Myocyte (in vitro differentiated cells): ENCODE measurements at regions not wholly inside any gene's neighbourhood (a gene's known extent, or its start where the extent isn't known, plus 50 kb on each side); places are given as distances from the start of the nearest gene placed in this dataset.

ENCODE experiments used
- DNase-seq: peaks from one replicate; pipeline ENCODE4 v3.0.0-alpha.2; 2012; ENCODE audit warnings: low read depth

DNA sequence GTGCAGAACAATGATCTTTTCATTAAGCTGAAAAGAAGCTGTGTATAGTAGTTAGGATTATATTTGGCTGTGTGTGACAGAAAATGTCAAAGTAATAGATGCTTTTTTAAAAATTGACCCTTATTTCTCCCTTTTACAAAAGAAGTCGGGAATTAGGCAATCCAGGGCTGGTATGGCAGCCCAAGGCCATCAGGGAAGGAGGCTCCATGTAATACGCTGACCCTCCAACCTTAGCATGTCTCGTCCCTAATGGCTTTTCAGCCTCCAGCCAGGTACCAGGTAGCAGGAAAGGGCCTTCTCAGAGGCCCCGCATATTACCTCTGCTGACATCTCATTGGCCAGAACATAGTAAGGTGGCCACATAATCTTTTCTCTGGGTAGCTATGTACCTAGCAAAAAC, 79.7 kb downstream of the VCPKMT start:
- DNase-seq, result no peak

DNA sequence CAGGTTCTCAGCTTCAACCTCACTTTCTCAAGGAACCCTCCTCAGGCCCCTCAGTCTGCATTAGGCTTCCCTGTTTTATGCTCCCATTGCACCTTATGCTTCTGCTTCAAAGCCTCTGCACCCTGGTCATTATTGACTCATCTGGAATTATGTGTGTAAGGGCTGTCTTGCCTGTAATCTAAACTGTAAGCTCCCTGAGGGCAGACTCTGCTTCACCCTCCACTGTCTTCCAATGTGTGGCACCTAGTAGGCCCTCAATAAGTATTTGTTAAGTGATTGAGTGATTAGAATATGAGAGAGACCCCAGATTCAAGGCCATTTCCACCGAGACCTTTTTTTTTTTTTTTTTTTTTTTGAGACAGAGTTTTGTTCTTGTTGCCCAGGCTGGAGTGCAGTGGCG, 79.1 kb downstream of the VCPKMT start:
- DNase-seq, result no peak

DNA sequence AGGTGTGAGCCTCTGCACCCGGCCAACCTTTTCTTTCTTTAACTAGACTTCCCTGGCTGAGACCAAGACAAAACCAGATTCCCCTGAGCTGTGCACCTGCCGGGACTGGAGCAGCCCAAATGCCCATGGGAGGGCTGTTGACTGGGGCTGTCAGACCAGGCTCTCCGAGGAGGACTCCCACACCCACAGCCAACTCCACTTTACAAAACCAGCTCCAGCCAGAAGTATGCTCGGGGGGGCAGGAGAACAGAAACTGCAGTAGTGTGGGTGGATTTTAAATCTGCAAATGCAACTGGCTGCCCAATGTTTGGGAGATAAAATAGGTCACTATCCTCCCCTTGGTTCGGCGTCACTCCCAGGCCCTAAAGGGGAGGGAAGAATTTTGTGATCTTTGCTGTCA, 78.5 kb downstream of the VCPKMT start:
- DNase-seq, result peak; percentile 48

DNA sequence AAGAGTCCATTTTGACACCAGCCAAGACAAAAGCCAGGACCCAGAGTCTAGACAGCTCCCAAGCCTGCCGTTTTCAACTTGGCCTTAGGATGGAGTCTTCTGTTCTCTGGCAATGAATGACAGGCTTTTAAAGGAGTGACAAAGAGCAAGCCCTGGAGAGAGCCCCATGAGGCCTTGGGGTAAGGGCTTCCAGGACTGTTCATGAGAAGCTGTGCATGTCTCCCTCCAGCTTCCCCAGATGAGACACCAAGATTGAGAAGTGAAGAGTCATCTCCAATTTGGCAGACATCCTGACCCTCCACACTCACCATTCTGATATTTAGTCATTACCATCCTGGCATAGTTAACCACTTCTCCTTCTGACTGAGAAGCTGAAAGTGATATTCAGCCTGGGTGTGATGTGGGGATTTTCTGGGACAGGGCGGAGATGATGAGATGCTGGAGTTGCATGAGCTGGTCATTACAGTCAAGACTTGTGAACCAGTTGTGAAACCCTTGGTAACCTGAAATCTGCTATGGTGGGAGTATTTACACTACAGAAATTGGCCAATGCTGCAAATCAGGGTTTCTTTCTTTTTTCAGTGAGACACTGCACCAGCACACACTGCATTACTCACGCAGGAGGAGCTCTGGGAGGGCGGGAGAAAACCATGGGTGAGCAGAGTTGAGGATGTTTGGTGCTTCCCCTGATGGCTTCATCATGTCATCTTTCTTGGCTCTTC, 77.8 kb downstream of the VCPKMT start:
- peak; percentile 90 for DNase-seq

DNA sequence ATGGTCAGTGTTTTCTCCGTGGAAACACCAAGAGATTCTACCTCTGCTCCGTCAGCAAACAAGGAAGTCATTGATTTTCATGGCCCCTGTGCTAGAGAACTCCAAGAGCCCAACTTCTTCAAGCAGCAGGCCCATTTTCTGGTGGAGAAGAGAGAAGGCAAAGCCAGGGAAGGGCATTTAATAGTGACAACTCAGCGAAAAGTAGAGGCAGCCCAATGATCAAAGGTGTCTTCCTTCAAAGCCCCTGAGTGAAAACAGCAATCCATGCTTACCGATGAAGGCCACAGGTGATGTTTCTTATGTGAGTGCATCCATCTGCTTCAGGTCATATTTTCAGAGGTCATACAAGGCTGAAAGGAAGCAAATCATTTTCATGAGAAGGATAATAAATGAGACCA, 77.3 kb downstream of the VCPKMT start:
- DNase-seq, result no peak

DNA sequence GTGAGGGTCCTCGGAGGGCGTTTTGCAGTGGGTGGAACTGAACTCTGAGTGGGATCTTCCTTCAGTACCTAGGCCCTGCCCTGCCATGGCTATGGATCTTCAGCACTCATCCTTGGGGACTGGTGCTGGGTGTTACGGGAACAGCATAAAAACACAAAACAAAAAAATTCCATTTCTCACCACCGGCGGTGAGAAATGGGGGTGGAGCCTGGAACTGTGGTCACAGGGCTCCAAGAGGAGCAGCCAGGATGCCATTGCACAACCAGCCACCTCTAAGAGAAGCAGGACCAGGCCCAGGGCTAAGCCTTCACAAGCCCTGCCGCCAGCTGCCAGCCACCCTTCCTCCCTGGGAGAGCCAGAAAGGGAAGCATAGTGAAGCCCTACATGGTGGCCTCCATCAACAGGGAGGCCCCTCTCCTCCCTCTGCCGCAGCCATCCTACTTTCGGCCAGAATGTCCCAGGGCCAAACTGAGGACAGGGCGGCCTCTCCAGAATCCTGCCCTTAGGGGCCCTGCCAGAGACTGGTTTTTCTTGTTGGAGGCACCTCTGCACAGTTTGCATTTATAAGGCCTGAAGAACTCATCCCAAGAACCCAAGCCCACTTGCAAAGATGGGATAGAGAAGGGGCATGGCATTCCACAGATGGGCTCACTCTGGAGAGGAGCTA, 76.5 kb downstream of the VCPKMT start:
- DNase-seq, result peak; percentile 49

DNA sequence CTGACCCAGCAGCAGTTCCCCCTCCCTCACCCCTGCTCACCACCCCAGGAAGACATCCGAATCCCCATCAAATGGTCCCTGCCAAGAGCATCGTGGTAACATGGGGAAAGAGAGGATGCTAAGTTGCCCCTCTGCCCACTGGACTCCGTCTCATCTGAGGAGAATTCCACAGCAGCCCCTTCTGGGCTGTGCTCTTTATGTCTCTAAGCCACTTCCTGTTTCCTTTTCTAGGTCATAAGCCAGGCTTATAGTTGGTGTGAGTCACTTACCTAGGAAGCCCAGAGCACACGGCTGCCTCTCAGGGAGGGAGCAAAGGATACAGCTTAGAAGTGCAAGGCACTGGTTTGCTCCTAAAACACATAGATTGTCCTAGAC, 76.0 kb downstream of the VCPKMT start:
- peak; percentile 30 for DNase-seq

DNA sequence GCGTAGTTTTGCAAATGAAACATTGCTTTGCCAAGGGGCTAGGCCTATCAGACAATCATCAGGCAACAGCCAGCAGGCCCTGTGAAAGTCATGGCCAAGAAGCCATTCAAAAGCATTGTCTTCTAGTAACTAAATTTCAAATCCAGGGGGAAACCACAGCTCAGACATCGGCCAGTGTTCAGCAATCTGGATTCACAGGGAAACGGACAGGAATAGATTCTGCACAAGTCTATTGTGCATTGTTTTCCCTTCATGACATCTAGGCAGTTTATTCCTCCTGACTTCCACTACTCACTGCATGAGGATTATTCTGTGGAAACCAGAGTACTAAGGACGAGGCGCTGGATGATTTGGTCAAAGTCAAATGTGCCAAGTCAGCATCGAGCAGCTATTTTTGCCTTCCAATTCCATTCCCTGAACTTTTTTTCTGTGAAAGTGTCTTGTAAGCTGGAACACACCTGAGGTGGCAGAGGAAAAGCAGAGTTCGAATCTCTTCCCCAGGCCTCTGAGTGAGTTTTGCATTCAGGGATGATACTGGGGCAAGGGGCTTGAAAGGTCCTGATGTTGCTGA, 75.4 kb downstream of the VCPKMT start:
- DNase-seq, result no peak

DNA sequence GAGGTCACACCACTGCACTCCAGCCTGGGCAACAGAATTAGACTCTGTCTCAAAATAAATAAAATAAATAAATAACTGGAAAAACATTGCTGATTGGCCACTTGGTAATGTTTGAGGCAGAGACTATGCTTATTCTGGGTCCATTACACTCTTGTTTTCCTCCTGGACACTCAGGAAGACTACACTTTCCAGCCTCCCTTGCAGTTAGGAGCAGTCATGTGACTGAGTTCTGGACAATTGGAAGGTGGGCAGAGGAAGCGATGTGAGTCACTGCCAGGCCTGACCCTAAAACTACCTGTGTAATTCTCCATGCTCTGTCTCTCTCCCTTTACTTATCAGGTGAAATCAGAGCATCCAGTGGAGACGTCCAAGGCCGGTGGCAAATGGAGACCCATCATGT, 74.4 kb downstream of the VCPKMT start:
- no peak for DNase-seq

DNA sequence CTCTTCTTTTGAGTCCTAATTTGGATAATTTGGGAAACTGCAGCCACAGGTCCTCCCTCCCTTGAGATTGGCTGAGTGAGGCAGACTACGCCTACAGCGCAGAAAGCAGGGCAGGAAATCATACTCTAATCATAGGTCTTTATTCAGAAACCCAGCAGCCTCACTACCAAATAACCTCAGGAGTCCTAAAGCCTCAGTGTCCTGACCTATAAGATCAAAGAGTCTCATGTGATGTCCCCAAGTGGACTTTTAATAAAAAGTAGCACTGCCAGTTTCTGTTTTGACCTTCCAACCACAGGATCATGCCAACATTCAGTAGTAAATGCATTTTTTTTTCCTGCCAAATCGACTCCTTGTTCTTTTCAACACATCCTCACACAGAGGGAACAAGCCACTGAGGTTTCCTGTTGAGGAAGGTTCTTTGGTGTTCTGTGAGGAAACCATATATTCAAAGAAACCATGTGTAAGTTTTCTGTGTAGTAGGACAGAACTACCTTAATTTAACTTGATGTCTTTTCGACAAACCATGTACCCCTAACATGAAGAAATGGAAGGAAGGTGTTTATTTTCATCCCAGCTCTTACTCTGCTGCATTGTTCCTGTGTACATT, 72.2 kb downstream of the VCPKMT start:
- no peak for DNase-seq

DNA sequence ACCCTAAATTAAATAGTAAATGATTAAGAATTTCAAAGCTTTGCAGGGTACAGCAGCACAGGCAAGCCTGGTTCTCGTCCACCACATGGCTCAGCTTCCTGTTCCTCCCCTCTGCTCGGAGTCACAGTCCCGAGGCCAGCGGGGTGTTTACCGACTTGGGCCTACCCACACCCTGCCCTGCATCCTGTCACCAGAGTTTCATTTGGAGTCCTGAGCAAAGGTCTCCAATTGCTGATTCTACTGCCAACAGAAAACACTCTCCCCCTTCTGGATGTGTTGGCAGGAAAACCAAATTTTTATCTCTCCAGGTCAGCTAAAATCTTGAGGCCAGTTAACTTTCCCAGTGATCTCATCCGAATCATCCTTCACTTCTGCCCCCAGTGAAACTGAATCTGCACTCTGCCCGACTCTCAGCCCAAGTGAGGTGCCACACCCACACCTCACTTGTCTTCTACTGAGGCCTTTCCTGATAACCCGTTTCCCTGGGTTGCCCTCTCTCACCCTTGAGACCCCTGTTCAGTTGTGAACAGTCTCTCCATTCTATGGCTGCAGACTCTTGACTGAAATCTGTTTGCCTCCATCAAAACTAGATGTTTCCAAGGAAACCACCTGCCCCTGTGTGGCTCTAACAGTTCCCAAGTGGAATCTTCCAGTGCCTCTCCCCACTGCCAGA, 71.2 kb downstream of the VCPKMT start:
- peak; percentile 64 for DNase-seq

DNA sequence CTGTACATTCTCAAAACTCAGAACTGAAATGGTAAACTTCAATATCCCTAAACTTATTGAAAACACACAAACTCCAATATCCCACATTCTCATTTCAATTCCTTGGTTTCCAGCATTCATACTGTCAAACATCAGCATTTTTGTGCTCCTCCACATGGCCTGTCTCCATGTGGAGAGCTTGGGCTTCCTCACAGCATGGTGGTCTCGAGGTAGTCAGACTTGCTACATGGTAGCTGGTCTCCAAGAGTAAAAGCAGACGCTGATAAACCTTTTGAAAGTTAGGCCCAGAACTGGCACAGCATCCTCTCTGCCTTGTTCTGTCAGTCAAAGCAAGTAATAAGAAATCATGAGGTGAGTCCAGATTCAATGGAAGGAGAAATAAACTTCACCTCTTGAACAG, 70.5 kb downstream of the VCPKMT start:
- no peak for DNase-seq

DNA sequence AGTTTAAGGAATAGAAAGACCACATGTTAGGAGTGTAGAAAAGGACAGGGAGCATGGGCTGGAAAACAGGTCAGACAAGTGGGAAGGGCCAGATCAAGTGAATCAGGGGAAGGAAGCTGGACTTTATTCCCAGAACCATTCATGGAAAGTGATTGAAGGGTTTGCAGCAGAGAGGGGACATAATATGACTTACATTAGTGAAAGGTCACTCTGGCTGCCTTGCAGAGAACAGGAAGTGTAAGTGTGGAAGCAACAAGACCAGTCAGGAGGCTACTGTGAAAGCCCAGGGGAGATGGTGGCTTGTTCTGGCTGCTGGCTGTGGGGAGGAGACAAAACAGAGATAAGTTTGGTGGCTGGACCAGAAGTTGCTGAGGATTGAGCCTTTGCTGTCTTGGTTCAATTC, 69.1 kb downstream of the VCPKMT start:
- DNase-seq, result no peak

DNA sequence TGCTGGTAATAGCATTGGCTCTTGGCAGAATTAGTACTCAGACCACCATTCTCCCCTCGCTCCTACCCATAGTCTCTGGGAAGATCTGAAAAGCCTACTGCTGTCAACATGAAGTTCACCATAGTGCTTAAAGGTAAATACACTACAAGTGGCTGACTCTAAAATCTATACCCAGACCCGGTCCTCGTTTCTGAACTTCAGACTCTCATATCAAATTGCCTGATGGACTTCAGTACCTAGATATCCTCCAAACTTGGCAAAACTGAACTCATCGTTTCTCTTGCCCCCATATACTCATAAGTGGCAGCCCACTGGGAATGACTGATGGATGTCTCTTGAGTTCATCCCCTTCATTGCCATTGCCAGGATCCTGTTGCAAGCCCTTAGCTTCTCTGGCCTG, 67.3 kb downstream of the VCPKMT start:
- DNase-seq, result no peak

DNA sequence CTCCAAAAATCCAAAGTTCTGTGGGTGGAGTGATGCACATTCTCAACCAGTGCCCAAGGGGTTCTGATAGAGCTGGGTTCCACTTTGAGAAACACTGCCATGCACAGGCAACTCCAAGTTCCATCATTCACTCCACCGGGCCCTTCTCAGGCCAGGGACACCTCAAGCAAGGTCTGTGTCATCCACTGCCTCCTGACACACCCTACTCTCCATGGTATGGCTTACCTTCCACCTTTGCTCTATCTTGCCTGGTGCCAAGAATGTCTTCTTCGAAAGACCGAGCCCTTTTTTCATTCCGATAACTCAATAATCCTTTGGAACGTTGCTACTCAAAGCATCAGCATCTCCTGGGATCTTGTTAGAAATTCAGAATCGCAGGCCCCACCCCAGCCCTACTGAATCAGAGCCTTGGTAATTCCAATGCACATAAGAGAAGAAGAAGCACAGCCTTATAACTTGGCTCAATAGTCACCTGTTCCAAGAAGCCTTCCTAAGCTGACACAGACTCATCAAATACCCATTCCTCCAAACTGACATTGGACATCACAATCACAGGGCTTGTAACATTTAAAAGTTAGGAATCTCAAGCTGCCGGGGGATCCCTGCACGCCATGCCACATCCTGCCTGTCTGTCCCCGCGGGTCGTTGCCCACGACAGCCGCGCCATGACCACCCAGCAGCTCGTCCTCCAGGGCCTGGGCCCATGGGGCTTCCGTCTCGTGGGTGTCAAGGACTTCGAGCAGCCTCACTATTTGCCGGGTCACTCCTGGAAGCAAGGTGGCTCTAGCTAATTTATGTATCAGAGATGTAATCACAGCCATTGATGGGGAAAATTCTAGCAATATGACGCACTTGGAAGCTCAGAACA, 66.4 kb downstream of the VCPKMT start:
- DNase-seq, result no peak

DNA sequence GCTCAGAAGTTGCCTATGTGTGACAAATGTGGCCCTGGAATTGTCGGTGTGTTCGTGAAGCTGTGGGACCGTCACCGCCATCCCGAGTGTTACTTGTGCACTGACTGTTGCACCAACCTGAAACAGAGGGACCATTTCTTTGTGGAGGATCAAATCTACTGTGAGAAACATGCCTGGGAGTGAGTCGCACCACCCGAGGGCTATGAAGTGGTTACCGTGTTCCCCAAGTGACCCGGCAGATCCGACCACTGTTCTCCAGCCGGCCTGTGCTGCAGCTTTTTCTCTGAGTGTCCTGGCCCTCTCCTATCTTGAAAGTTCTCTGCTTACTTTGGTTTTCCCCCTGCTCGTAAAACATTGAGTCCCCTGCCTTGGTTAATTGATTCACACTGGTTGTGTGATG, 65.3 kb downstream of the VCPKMT start:
- no peak for DNase-seq

DNA sequence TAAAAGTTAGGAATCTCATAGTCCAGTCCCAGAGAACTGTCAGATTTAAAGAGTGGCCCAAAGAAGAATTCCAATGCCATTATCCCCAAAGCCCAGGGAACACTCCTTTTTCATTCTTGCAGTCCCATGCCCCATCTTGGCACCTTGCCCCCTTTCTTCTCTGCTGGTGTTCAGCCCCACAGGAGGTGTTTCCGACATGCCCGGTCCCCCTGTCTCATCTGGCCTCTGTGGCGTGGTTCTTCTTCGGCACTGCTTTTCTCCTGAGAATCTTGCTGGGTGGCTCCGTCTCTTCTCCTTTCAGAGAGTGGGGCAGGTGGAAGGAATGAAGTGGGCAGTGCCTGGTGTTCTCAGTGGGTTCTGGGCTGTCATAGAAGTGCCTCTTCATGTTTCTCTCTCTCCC, 64.7 kb downstream of the VCPKMT start:
- DNase-seq, result no peak

DNA sequence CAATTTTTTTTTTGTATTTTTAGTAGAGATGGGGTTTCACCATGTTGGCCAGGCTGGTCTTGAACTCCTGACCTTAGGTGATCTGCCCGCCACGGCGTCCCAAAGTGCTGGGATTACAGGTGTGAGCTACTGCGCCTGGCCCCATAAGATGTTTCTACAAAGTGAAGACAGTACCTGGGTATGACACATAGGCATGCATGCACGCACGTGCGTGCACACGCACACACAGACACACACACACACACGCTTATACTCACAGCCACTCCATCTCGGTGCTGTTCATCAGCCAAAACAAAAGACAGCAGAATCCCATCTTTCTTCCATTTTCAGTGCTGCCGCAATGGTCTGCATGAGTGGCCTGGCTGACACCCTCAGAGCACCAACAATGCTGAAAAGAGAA, 63.9 kb downstream of the VCPKMT start:
- DNase-seq, result no peak

DNA sequence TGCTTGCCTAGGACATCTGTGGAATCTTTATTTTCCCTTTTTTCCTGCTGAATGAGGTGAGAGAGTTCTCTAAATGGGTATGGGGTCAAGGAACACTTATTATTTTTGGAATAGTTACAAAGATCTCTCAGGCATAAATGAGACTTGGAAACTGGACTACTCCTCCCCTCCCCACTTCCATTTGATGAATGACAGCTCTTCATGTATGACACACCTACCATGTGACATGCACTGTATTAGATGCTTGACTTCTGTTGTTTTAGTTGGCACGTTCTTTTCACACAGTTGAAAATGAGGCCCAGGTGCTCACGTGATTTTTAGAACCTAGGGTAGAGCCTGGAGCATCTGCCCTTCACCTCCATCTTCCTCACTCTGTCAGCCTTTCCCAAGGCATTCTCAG, 62.4 kb downstream of the VCPKMT start:
- DNase-seq, result no peak

DNA sequence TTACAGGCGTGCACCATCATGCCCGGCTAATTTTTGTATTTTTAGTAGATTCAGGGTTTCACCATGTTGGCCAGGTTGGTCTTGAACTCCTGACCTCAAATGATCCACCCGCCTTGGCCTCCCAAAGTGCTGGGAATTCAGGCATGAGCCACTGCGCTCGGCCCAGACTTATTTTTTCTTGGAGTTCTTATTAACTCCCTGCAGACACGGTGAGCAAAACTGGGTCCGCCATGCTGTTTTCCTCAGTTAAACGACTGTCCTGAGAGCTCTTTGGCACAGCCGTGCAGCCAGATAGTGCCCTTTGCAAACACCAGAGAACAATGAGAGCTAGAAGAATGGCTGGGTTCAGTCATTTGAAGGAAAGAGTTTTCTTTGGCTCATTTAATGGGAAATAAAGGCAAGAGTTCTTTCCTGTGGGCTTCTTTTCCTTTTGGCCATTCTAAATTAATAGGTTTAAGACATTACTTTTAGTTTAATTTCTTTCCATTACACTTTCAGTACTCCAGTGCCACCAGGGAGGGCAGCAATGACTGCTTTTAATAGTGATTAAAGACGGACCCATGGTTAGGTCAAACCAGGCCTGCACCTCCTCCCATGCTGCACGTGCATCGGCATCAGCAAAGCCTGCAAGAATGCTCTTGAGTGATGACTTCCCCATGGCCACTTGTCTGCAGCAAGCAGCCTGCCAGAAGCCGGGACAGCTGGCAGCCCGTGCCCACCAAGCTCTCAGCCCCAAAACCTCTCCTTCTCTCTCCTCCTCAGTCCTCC, 60.7 kb downstream of the VCPKMT start:
- peak; percentile 76 for DNase-seq
